DMS153 treated with DMSO at 0.1 percent for 48 hours (cell line): ENCODE measurements at regions not wholly inside any gene's neighbourhood (a gene's known extent, or its start where the extent isn't known, plus 50 kb on each side); places are given as distances from the start of the nearest gene placed in this dataset.
A peak's percentile ranks its signal among the peaks of the same experiment; 100 is the strongest.
"Not testable (repeated sequence)": the region's sequence is repeated elsewhere in the genome, so short reads cannot be mapped to it uniquely, and the experiment has no call there.

Experiments used
- DNase-seq: peaks from one replicate; lab custom pipeline; 2025; ENCODE audit not compliant: unreplicated experiment; lab: John Stamatoyannopoulos, UW

DNA sequence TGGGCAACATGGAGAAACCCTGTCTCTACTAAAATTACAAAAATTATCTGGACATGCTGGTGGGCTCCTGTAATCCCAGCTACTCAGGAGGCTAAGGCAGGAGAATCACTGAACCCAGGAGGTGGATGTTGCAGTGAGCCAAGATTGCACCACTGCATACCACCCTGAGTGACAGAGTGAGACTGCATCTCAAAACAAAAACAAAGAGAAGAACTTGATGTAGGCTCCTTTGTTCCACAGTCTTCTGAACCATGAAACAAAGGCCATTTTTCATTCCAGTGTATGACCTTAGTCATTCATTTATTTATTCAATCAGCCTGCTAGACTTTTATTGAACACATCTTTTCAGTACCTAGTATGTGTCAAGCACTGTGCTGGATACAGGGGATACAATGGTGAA lies 369.6 kb downstream of the FAT3 start:
- DNase-seq = no peak

DNA sequence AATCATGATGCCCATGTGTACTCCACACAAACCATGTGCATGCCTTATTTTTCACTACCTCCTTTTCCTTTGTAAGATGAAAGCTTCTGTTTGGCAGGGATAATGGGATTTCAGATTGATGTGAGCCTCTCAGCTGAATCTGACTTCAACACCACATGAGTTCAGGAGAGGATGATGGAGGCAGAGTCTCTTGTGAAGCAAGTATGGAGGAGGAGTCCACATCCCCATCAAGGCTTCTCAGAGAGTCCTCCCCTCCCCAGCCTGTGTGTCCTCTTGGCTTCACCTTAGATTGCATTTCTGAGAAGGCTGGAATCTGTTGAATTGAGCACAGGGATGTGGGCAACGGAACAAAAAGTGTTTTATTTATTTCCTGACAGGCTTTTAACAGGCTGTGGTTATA lies 370.4 kb downstream of the FAT3 start:
- DNase-seq = no peak

- no peak for DNase-seq
Measured at GRCh38 chr11:92596596-92597317, 372.1 kb downstream of the FAT3 start.

- DNase-seq = no peak
Measured at GRCh38 chr11:92601048-92601447, 368.4 kb upstream of the MTNR1B start.

DNA sequence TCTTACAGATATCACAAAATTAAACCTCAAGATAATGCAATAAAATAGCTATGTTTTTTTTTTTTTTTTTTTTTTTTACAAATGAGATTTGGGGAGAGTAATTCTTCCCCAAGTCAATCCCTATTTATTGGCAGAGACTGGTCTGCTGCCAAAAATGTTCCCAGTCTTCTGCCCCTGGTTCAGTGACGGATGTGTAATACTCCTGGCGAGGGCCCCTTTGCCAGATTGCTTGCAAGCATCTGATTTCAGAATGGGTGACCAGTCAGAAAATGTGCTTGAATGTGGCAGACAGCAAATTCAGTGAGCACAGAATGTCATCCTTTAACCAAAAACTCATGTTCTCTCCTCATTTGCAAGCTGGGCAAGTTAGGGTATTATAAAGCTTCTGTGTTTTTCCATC lies 363.8 kb upstream of the MTNR1B start:
- no peak for DNase-seq

DNA sequence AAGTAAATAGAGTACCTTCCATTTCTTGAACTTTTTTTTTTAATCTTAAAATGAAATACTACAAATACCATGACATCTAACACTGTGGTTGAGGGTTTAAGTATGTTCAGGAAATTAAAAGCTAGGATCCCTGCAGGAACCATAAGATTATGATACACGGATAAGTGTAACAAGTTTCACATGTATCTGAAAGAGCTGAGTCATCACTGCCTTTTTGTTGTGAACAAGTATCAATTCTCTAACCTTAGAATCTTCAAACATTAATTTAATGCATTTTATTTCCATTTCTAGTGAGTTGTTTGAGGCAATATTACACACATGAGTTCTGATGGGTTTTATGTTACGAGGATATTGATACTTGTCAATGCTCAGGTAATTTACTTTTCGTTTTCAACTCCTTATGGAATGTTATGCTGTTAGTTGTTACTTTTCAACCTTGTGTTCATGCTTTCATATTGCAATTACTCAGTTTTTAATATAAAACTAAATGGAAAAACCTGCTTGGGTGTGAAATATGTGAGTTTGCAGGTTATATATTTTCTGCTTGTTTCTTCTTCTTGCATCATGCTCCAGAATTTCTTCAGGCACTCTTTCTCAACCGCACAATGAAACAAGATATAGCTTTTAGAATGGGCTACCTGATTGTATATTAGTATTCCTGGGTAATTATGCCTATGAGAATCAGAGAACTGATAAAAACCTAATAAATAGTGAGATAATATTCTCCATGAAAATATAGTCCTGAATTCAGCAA lies 361.3 kb upstream of the MTNR1B start:
- DNase-seq = no peak

- no peak for DNase-seq
Measured at GRCh38 chr11:92611157-92611556, 358.3 kb upstream of the MTNR1B start.

- DNase-seq = not testable (repeated sequence)
Measured at GRCh38 chr11:92618020-92618419, 351.4 kb upstream of the MTNR1B start.

DNA sequence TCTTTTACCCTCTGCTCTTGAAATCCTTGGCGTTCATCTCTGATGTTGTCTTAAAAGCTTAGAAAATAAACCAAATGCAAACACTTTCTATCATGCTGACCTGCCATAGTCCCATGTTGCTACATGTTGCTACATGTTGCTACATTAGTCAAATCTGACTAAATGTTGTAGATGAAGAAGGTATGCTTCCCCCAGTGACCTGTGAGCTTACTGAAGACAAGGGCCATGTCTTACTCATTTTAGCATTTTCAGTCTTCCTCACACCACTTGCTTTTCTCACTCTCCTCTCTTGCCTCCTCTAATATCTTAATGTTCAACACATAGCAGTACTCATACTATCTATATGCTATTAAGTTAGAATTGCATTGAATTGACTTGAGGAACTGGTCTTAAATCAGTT lies 346.4 kb upstream of the MTNR1B start:
- DNase-seq = no peak

GRCh38 chr11:92625894-92626293 lies 343.6 kb upstream of the MTNR1B start:
- no peak for DNase-seq

- DNase-seq = no peak
Measured at GRCh38 chr11:92626624-92627023, 342.8 kb upstream of the MTNR1B start.

- no peak for DNase-seq
Measured at GRCh38 chr11:92627615-92628256, 341.7 kb upstream of the MTNR1B start.

DNA sequence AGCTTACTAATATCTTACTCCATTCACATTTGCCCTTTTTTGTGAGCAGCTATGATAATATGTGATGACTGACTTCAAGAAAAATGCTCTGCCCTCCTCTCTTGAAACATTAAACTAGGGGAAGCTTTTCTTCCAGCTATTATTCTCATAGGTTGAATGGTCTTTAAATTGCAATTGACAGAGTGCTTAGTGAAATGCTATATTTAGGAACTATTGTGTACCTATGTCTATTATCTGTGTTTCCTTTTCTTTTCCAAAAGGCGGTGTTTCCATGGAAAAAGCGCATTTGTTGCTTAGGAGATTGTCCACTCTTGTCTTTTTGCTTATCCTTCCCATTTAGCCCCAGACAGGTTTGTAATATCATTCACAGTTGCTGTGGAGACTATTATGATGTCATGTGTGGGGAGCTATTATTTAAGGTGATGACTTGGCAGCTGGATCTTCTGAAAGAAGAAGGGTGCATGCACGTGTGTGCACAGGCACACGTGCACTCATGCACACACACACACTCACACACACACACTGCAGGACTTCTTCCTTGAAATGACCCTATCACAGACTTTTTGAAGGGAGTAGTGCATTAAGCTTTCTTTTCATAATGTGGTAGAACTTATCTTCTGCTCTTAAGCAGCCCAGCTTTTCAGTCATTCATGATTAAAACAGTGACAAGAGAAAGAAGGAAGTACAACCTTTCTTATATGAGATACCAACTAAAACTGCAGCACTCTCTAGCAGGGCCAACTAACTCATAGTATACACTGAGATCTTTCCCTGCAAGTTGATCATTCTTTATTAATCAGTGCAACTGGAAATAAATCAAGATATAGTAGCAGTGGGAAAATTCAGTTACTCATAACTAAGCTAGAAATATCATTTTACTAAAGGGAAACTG lies 340.8 kb upstream of the MTNR1B start:
- peak; percentile 77 for DNase-seq

GRCh38 chr11:92632495-92632894 lies 337.0 kb upstream of the MTNR1B start:
- no peak for DNase-seq

DNA sequence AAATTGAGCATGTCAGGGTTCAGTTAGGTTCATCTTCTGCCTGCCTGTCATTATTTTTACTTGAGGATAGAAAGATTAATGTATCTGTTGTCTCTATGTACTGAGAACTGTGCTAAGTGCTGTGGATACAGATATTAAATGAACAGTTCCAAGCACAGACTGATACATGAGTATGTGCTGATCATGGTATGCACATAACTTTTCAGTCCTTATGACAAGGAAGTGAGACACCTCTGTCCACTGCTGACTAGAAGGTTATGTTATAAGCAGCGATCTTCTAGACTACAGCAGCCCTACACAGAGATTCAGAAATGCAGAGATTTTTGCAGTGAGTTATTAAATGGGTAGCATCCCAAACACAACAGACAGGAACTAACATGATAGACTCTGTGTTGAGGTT lies 335.6 kb upstream of the MTNR1B start:
- DNase-seq = no peak

DNA sequence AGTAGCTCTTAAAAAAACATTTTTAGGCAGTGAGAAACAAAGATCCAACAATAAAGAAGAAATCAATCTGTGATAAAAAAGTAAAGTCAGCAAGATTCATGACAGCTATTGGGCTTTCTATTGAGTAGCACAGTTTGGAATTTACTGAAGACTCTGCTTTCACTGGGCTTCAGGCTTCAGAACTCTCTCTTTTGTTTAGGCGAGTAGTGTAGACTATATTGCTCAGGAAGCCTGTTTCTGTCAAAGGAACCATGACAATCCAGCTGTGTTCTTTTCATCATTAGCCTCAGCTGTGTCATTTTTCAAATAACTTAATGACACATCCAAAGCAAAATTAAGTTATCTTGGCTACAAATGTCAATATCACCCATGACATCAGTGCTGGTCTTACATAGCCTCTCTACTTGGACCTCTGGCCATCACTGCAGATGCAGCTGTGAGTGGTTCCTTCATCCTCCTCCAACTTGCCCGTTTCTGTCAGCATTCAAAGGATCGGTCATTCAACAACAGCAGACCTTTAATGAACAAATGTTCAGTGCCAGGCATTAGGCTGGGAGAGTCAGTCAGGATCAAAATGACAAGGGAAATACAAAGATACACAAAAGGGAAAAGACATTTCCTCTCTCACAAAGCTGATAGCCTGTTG lies 332.8 kb upstream of the MTNR1B start:
- DNase-seq = no peak

DNA sequence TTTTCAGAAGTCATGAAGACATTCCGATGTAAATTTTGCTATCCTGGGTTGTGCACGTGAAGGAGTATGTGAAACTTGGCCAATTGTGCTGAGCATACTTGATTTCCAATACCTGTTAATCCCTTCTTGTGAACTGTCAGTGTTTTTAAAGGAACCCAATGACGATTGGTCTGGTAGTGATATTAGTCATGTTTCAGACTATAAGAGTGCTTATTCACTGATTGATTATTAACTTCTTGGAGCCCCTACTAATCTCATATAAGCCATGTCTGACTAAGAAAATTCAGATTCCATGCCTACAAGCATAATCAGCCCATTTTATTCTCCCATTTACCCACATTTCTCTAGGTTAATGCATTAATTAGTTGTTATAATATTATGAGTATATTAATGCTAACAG lies 330.8 kb upstream of the MTNR1B start:
- DNase-seq = no peak

- no peak for DNase-seq
Measured at GRCh38 chr11:92642177-92642931, 327.1 kb upstream of the MTNR1B start.

GRCh38 chr11:92643827-92644226 lies 325.6 kb upstream of the MTNR1B start:
- no peak for DNase-seq
